ENCODE measurements at regions not wholly inside any gene's neighbourhood (a gene's known extent, or its start where the extent isn't known, plus 50 kb on each side); places are given as distances from the start of the nearest gene placed in this dataset.

DNA sequence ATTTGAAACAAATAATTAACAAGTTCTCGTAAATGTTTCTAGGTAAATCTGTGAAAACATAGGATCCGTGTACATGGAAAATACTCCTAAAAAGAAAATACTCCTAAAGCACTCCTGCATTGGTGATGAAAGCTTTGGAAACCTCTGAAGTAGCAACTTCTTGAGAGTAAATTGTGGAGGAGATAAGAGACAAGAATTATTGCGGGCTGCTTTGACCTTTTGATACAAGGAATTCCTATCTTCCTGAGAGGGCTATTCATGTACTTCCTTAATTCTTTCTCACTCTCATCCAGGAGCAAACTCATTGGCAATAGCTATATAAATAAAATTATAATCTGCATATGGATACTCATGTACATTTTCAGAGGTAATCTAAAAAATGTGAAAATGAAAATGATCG, 158.4 kb upstream of the PIK3R1 start:
- TF ChIP-seq SIN3A (IDR thresholded peaks at IDR 0.05; ENCODE audit: low read depth) (no peak), ZBTB33 (IDR thresholded peaks at IDR 0.05; ENCODE audit: extremely low read depth, insufficient replicate concordance, low read length) (no peak), POLR2AphosphoS5 (IDR thresholded peaks at IDR 0.05; ENCODE audit: low read depth, low read length) (no peak), CTCF (IDR thresholded peaks at IDR 0.05 in 2 of 3, conservative IDR thresholded peaks at IDR 0.05 in 1 of 3; ENCODE audit: borderline replicate concordance in 1 of 3, insufficient read depth in 1 of 3, low read depth in 2 of 3, low read length in 2 of 3) (no peak), ZFX (IDR thresholded peaks at IDR 0.05) (no peak), ELF1 (IDR thresholded peaks at IDR 0.05; ENCODE audit: borderline replicate concordance, low read depth) (no peak), EZH2phosphoT487 (IDR thresholded peaks at IDR 0.05; ENCODE audit: borderline replicate concordance) (no peak), POLR2A (IDR thresholded peaks at IDR 0.05; ENCODE audit: borderline replicate concordance, extremely low read depth, insufficient read depth, insufficient read length) (no peak), EZH2 (IDR thresholded peaks at IDR 0.05) (no peak), YY1 (IDR thresholded peaks at IDR 0.05; ENCODE audit: extremely low read depth, insufficient replicate concordance, low read depth, low read length) (no peak), RAD21 (IDR thresholded peaks at IDR 0.05; ENCODE audit: low read depth) (no peak), SRF (IDR thresholded peaks at IDR 0.05; ENCODE audit: low read depth) (no peak)
